Bronchial epithelial cell (primary cell): ENCODE measurements at regions not wholly inside any gene's neighbourhood (a gene's known extent, or its start where the extent isn't known, plus 50 kb on each side); places are given as distances from the start of the nearest gene placed in this dataset.

Experiments used
- DNase-seq: peaks from one replicate; pipeline ENCODE4 v3.0.0-alpha.2; 2010; ENCODE audit warnings: low read depth
- FAIRE-seq: peaks from 2 replicates; lab custom pipeline; 2011; peaks lifted over from hg19 to GRCh38; lab: Jason Lieb, UNC
- H3K27me3 ChIP-seq: 2 replicates; pipeline ENCODE4 v1.5.1; 2011; ENCODE audit warnings: low read length; ENCODE audit not compliant: control insufficient read depth, insufficient read depth
- H3K36me3 ChIP-seq: 2 replicates; pipeline ENCODE4 v1.5.1; 2011; ENCODE audit warnings: low read length; ENCODE audit not compliant: control insufficient read depth, insufficient read depth
- H3K4me3 ChIP-seq: 2 replicates; pipeline ENCODE4 v1.5.1; 2011; ENCODE audit warnings: mild to moderate bottlenecking, low read depth, low read length, control low read depth
- CTCF ChIP-seq: IDR thresholded peaks from 2 replicates; pipeline ENCODE4 v1.5.1; 2011; ENCODE audit warnings: mild to moderate bottlenecking, moderate library complexity, low read length, control low read depth, inconsistent platforms; ENCODE audit not compliant: insufficient read depth, severe bottlenecking

GRCh38 chr4:64582492-64582891 is 173.2 kb upstream of the TECRL start:
- no peak for FAIRE-seq
- no peaks in the 10 kb centered on the region for H3K36me3 ChIP-seq
- TF ChIP-seq CTCF = no peak
- no peak overlapping the region for H3K4me3 ChIP-seq
- no peaks in the 10 kb centered on the region for H3K27me3 ChIP-seq
- no peak for DNase-seq

GRCh38 chr4:64581422-64581821 is 172.2 kb upstream of the TECRL start:
- FAIRE-seq (no peak), DNase-seq (peak; percentile 46)
- Histone ChIP-seq H3K36me3 (no peaks in the 10 kb centered on the region), H3K4me3 (no peak overlapping the region), H3K27me3 (no peaks in the 10 kb centered on the region)
- no peak for TF ChIP-seq CTCF

GRCh38 chr4:64564126-64564525 is 154.9 kb upstream of the TECRL start:
- no peak for TF ChIP-seq CTCF
- peak; percentile 36 for DNase-seq
- Histone ChIP-seq H3K36me3 (no peaks in the 10 kb centered on the region), H3K4me3 (no peak overlapping the region), H3K27me3 (no peaks in the 10 kb centered on the region)
- FAIRE-seq = no peak

- no peak overlapping the region for H3K4me3 ChIP-seq
- DNase-seq (no peak), FAIRE-seq (no peak)
- no peaks in the 10 kb centered on the region for H3K36me3 ChIP-seq
- no peaks in the 10 kb centered on the region for H3K27me3 ChIP-seq
- TF ChIP-seq CTCF = no peak
These were observed 150.3 kb upstream of the TECRL start for GRCh38 chr4:64559571-64559970.

- H3K36me3 ChIP-seq = no peaks in the 10 kb centered on the region
- DNase-seq (no peak), FAIRE-seq (no peak)
- TF ChIP-seq CTCF = no peak
- H3K4me3 ChIP-seq = no peak overlapping the region
- no peaks in the 10 kb centered on the region for H3K27me3 ChIP-seq
These were observed 141.9 kb upstream of the TECRL start for GRCh38 chr4:64551125-64551524.

GRCh38 chr4:64545593-64545992 is 136.3 kb upstream of the TECRL start:
- Histone ChIP-seq H3K4me3 (no peak overlapping the region), H3K36me3 (no peaks in the 10 kb centered on the region), H3K27me3 (no peaks in the 10 kb centered on the region)
- FAIRE-seq = no peak
- no peak for DNase-seq
- TF ChIP-seq CTCF = no peak
